K562 (cell line): ENCODE measurements at regions not wholly inside any gene's neighbourhood (a gene's known extent, or its start where the extent isn't known, plus 50 kb on each side); places are given as distances from the start of the nearest gene placed in this dataset.

ENCODE experiments used
- ATAC-seq: fragments of 200-7000 bp; cut with Tn5 transposase; 3 replicates; pipeline ENCODE4 v1.9.1; 2020; ENCODE audit warnings: moderate library complexity
- BruUV-seq: library from RNA; stranded (reverse); fragments of 400-500 nt; replicated peaks from 2 replicates; lab custom pipeline; 2021; lab: Mats Ljungman, UMichigan
- CTCF ChIA-PET: fragments of 300-600 bp; formaldehyde crosslinking; extraction: SDS; loops from one replicate; lab custom pipeline; 2021; ENCODE audit warnings: low intra/inter-chr PET ratio; lab: Yijun Ruan, JAX
- POLR2A ChIA-PET: fragments of 300-600, 350-650 bp; sonication (Branson Sonifier 250); formaldehyde crosslinking; extraction: SDS; loops from one replicate; lab custom pipeline; 2021; ENCODE audit warnings: antibody characterized with exemption, inconsistent platforms; lab: Yijun Ruan, JAX
- DNase-seq, 4 experiments: peaks; one replicate each; pipeline versions ENCODE4 v3.0.0 to v3.0.0-alpha.2; 2011 to 2018; ENCODE audit warnings: low spot score in 3 of 4, mixed read lengths in 3 of 4; ENCODE audit errors: extremely low read depth in 1 of 4
- FAIRE-seq: peaks from 2 replicates; lab custom pipeline; 2011; peaks lifted over from hg19 to GRCh38; lab: Jason Lieb, UNC
- H2AFZ ChIP-seq: 2 replicates; pipeline ENCODE4 v1.6.0; 2011; ENCODE audit warnings: low read depth, low read length, control low read depth, inconsistent platforms
- H3K27ac ChIP-seq: fragments of 200-600 bp; 3 replicates; pipeline ENCODE4 v1.8.0; 2011; ENCODE audit warnings: low read depth, mild to moderate bottlenecking, control low read depth, inconsistent platforms, low read length, moderate library complexity, mixed read lengths; ENCODE audit errors: extremely low read depth
- H3K27me3 ChIP-seq, 2 experiments: fragments of 300-600 bp in 1 of 2; 2 replicates in 1 of 2; 3 replicates in 1 of 2; pipeline versions ENCODE4 v1.6.0 to v1.8.0; 2011; ENCODE audit warnings: inconsistent platforms in 2 of 2, low read length in 2 of 2, mild to moderate bottlenecking in 1 of 2, mixed read lengths in 1 of 2, moderate library complexity in 1 of 2; ENCODE audit not compliant: control insufficient read depth in 2 of 2, insufficient read depth in 2 of 2
- H3K36me3 ChIP-seq: fragments of 300-600 bp; 3 replicates; pipeline ENCODE4 v1.8.0; 2011; ENCODE audit warnings: mild to moderate bottlenecking, low read length, inconsistent platforms; ENCODE audit not compliant: control insufficient read depth, insufficient read depth
- H3K4me1 ChIP-seq, 2 experiments: fragments of 200-600 bp in 1 of 2; replicated peaks in 1 of 2; 2 replicates in 1 of 2; 3 replicates in 1 of 2; pipeline versions ENCODE4 v1.5.1 to v1.8.0; 2011; ENCODE audit warnings: inconsistent platforms in 2 of 2, low read length in 2 of 2, mild to moderate bottlenecking in 1 of 2, mixed read lengths in 1 of 2, moderate library complexity in 1 of 2; ENCODE audit not compliant: control insufficient read depth in 2 of 2, insufficient read depth in 2 of 2
- H3K4me2 ChIP-seq: 2 replicates; pipeline ENCODE4 v1.6.1; 2011; ENCODE audit warnings: low read length, control low read depth, inconsistent platforms, mixed read lengths; ENCODE audit not compliant: insufficient read depth
- H3K4me3 ChIP-seq: fragments of 200-600 bp; sonication (generic), shearing (Covaris generic); 2 replicates; pipeline ENCODE4 v1.5.1; 2016; ENCODE audit warnings: control low read depth, inconsistent platforms
- H3K79me2 ChIP-seq: fragments of 200-600 bp; 3 replicates; pipeline ENCODE4 v1.8.0; 2011; ENCODE audit warnings: low read length, inconsistent platforms; ENCODE audit not compliant: control insufficient read depth, insufficient read depth
- H3K9ac ChIP-seq, 2 experiments: 2 replicates each; pipeline versions ENCODE4 v1.6.0 to v1.6.1; 2011; ENCODE audit warnings: low read depth in 2 of 2, low read length in 2 of 2, control low read depth in 1 of 2, inconsistent platforms in 1 of 2, mild to moderate bottlenecking in 1 of 2, mixed read lengths in 1 of 2; ENCODE audit not compliant: insufficient read depth in 1 of 2
- H3K9me1 ChIP-seq: one replicate; pipeline ENCODE4 v1.6.0; 2011; ENCODE audit warnings: inconsistent platforms, mild to moderate bottlenecking, low read length, moderate library complexity; ENCODE audit not compliant: control insufficient read depth, insufficient read depth
- H3K9me3 ChIP-seq: replicated peaks from 2 replicates; pipeline ENCODE4 v1.5.1; 2011; ENCODE audit warnings: low read depth, low read length, inconsistent platforms; ENCODE audit not compliant: control insufficient read depth, insufficient read depth
- H4K20me1 ChIP-seq: replicated peaks from 2 replicates; pipeline ENCODE4 v1.6.1; 2011; ENCODE audit warnings: low read length, inconsistent platforms, mixed read lengths; ENCODE audit not compliant: control insufficient read depth, insufficient read depth
- BCOR ChIP-seq: fragments of 450-650 bp; IDR thresholded peaks from 2 replicates; pipeline ENCODE4 v1.6.1; 2016
- IFI16 ChIP-seq: fragments of 250-450 bp; sonication (Bioruptor Pico); IDR thresholded peaks from 2 replicates; pipeline ENCODE4 v2.1.2; 2022; ENCODE audit warnings: mild to moderate bottlenecking, inconsistent platforms
- RBM25 ChIP-seq: fragments of 200-400 bp; formaldehyde crosslinking; IDR thresholded peaks from 2 replicates; pipeline ENCODE4 v1.6.1; 2018; ENCODE audit warnings: low read length, low read depth, moderate library complexity; ENCODE audit not compliant: severe bottlenecking
- SIN3B ChIP-seq: fragments of 450-650 bp; IDR thresholded peaks from 2 replicates; pipeline ENCODE4 v1.6.1; 2017; ENCODE audit warnings: low read depth, mild to moderate bottlenecking, moderate library complexity
- ZNF695 ChIP-seq: fragments of 450-650 bp; formaldehyde crosslinking; IDR thresholded peaks from 2 replicates; pipeline ENCODE4 v1.4.0; 2020; ENCODE audit warnings: mild to moderate bottlenecking, moderate library complexity
- WGBS: fragments of 100-300 bp; shearing (Covaris generic); methylation state at CpG from one replicate; pipeline ENCODE4 v1.1.6; 2016; ENCODE audit warnings: low coverage, mixed read lengths; ENCODE audit not compliant: insufficient coverage; ENCODE audit errors: missing lambda C conversion rate; 5-methylcytosine and 5-hydroxymethylcytosine counted together
- in situ Hi-C: fragments of 300-500 bp; cut with MboI; formaldehyde crosslinking; loops from 4 replicates; pipeline ENCODE4 v1.15.0; 2018; ENCODE audit warnings: inconsistent platforms, mixed read lengths
- intact Hi-C: fragments of 100-400 bp; cut with micrococcal nuclease; formaldehyde crosslinking; loops from 2 replicates; pipeline ENCODE4 v1.14.2; 2022
- TF ChIP-seq, protein P1 (sequence below), 2 experiments: fragments of 450-650 bp; formaldehyde crosslinking in 1 of 2; IDR thresholded peaks; 2 replicates each; pipeline versions ENCODE4 v1.4.0 to v1.6.1; 2014 to 2020; ENCODE audit warnings: mild to moderate bottlenecking in 2 of 2, borderline replicate concordance in 1 of 2, low read depth in 1 of 2

DNA sequence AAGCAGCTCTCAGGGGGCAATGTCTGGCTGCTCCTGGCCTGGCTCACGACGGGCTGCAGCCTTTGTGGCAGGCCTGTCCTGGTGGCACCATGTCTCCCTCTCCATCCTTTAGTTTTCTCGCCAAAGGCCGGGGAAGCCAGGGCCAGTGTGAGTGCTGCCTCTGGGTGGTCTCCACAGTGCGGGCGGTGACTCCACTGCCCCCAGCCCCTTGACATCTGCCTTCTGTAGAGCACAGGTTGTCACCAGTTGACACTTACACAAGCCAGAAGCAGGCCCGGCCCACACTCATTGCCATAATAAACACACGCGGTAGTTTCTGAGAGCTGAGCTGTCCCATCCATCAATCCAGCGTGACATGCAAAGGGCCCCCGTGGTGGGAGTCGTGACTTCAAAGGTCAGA is 219.5 kb downstream of the TFAP2C start:
- CTCF ChIA-PET: no interaction called here
- BruUV-seq: no TSS peak

GRCh38 chr20:56851552-56851951 is 222.4 kb downstream of the TFAP2C start:
- ATAC-seq (no peak), DNase-seq (no peak), FAIRE-seq (no peak)
- 0 out of 2 replicates have a peak, but pooled peaks have one; percentile 9 for TF ChIP-seq BCOR
- TF ChIP-seq, protein P1, sequence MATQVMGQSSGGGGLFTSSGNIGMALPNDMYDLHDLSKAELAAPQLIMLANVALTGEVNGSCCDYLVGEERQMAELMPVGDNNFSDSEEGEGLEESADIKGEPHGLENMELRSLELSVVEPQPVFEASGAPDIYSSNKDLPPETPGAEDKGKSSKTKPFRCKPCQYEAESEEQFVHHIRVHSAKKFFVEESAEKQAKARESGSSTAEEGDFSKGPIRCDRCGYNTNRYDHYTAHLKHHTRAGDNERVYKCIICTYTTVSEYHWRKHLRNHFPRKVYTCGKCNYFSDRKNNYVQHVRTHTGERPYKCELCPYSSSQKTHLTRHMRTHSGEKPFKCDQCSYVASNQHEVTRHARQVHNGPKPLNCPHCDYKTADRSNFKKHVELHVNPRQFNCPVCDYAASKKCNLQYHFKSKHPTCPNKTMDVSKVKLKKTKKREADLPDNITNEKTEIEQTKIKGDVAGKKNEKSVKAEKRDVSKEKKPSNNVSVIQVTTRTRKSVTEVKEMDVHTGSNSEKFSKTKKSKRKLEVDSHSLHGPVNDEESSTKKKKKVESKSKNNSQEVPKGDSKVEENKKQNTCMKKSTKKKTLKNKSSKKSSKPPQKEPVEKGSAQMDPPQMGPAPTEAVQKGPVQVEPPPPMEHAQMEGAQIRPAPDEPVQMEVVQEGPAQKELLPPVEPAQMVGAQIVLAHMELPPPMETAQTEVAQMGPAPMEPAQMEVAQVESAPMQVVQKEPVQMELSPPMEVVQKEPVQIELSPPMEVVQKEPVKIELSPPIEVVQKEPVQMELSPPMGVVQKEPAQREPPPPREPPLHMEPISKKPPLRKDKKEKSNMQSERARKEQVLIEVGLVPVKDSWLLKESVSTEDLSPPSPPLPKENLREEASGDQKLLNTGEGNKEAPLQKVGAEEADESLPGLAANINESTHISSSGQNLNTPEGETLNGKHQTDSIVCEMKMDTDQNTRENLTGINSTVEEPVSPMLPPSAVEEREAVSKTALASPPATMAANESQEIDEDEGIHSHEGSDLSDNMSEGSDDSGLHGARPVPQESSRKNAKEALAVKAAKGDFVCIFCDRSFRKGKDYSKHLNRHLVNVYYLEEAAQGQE (IDR thresholded peaks at IDR 0.05; ENCODE audit: borderline replicate concordance): no peak
- TF ChIP-seq, protein P1 (CRISPR knock-in tag; IDR thresholded peaks at IDR 0.05; ENCODE audit: low read depth): no peak
- peak; percentile 77 for TF ChIP-seq RBM25
- no peak for TF ChIP-seq IFI16 (CRISPR knock-in tag)
- ChIA-PET POLR2A (no interaction called here), CTCF (no interaction called here)
- Histone ChIP-seq H3K4me2 (no peak overlapping the region), H2AFZ (no peak overlapping the region), H3K27ac (no peak overlapping the region), H3K4me3 (no peak overlapping the region), H3K79me2 (no peaks in the 10 kb centered on the region), H4K20me1 (no peaks in the 10 kb centered on the region), H3K9me3 (no peaks in the 10 kb centered on the region), H3K9me1 (no peaks in the 10 kb centered on the region), H3K9ac (no peak overlapping the region), H3K36me3 (no peaks in the 10 kb centered on the region), H3K27me3 (no peaks in the 10 kb centered on the region), H3K4me1 (no peaks in the 10 kb centered on the region)
- 5% methylated on average over 1 of the region's 1 CpG for WGBS
- BruUV-seq: no TSS peak
- in situ Hi-C loops (no loop called here), intact Hi-C loops (no loop called here)

More for the DNA sequence above, 219.5 kb downstream of the TFAP2C start:
- POLR2A ChIA-PET: interaction anchor here (0.6 kb wide), 1 partner anchor 31 kb away, joined by 3 read pairs; no protein-coding TSS in a partner anchor
- H3K9me3 ChIP-seq: no peaks in the 10 kb centered on the region
- no peak overlapping the region for H3K4me2 ChIP-seq
- FAIRE-seq (no peak), DNase-seq (no peak)
- H3K27me3 ChIP-seq: no peaks in the 10 kb centered on the region
- no peaks in the 10 kb centered on the region for H3K4me1 ChIP-seq
- no peak overlapping the region for H2AFZ ChIP-seq
- H3K27ac ChIP-seq: no peak overlapping the region
- no peaks in the 10 kb centered on the region for H3K79me2 ChIP-seq
- no peaks in the 10 kb centered on the region for H3K36me3 ChIP-seq
- in situ Hi-C loops (no loop called here), intact Hi-C loops (no loop called here)
- WGBS: 0% methylated on average over 12 of the region's 12 CpGs
- H3K4me3 ChIP-seq: no peak overlapping the region
- no peak overlapping the region for H3K9ac ChIP-seq
- no peaks in the 10 kb centered on the region for H3K9me1 ChIP-seq
- H4K20me1 ChIP-seq: no peaks in the 10 kb centered on the region
- TF ChIP-seq ZNF695 (CRISPR knock-in tag) (no peak), SIN3B (no peak)
- TF ChIP-seq, all 486 proteins: peak for 0
- no peak for ATAC-seq
